ENCODE measurements at regions not wholly inside any gene's neighbourhood (a gene's known extent, or its start where the extent isn't known, plus 50 kb on each side); places are given as distances from the start of the nearest gene placed in this dataset.

DNA sequence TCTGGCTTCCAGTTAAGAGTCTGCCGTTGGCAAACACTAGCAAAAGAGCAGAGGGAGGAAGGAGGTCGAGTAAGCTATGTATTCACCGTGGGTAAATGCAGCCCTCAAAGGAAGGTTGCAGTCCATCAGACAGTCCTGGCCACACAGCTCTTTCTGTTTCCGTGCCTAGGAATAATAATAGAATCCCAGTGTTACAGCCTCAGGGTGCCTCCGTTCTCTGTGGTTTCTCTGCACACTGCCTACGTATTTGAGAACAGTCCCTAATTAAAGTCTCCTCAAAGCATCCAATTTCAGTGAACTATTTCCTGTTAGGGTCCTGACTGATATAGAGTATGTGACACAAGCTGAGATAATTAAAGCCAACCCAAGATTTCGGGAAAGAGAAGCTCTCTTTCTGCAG is 176.7 kb downstream of the GPAM start:
- Histone ChIP-seq H3K4me1 (ENCODE audit: control insufficient read depth in 1 of 2, low read depth in 2 of 2) (no peaks in the 10 kb centered on the region), H3K36me3 (no peaks in the 10 kb centered on the region), H3K27ac (no peak overlapping the region), H3K4me3 (no peak overlapping the region), H3K27me3 (replicated peaks; ENCODE audit: insufficient read depth) (no peaks in the 10 kb centered on the region), H3K9me3 (no peaks in the 10 kb centered on the region)
- DNase-seq (ENCODE audit: low spot score): no peak
- ATAC-seq (ENCODE audit: insufficient number of reproducible peaks, low FRiP score, low read depth): no peak
- TF ChIP-seq, protein P1, sequence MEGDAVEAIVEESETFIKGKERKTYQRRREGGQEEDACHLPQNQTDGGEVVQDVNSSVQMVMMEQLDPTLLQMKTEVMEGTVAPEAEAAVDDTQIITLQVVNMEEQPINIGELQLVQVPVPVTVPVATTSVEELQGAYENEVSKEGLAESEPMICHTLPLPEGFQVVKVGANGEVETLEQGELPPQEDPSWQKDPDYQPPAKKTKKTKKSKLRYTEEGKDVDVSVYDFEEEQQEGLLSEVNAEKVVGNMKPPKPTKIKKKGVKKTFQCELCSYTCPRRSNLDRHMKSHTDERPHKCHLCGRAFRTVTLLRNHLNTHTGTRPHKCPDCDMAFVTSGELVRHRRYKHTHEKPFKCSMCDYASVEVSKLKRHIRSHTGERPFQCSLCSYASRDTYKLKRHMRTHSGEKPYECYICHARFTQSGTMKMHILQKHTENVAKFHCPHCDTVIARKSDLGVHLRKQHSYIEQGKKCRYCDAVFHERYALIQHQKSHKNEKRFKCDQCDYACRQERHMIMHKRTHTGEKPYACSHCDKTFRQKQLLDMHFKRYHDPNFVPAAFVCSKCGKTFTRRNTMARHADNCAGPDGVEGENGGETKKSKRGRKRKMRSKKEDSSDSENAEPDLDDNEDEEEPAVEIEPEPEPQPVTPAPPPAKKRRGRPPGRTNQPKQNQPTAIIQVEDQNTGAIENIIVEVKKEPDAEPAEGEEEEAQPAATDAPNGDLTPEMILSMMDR (IDR thresholded peaks at IDR 0.05): no peak

DNA sequence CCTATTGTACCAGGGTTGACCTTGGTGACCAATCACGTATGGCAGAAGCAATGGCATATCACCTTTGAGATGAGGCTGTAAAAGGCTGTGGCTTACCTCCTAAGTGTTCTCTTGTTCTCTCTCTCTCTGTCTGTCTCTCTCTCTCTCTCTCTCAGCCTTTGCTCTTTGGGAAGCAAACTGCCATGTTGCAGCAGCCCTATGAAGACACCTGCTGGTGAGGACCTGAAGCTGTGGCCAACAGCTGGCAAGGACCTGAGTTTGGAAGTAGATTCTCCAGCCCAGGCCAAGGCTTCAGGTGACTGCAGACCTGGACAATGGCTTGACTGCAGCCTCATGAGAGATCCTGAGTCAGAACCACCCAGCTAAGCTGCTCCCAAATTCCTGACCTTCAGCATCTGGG is 161.4 kb downstream of the GPAM start:
- H3K9me3 ChIP-seq: no peaks in the 10 kb centered on the region
- DNase-seq (ENCODE audit: low spot score): no peak
- no peaks in the 10 kb centered on the region for H3K4me1 ChIP-seq (ENCODE audit: control insufficient read depth in 1 of 2, low read depth in 2 of 2)
- no peaks in the 10 kb centered on the region for H3K36me3 ChIP-seq
- ATAC-seq (ENCODE audit: insufficient number of reproducible peaks, low FRiP score, low read depth): no peak
- no peaks in the 10 kb centered on the region for H3K27me3 ChIP-seq (replicated peaks; ENCODE audit: insufficient read depth)
- TF ChIP-seq, protein P1 (IDR thresholded peaks at IDR 0.05): no peak
- H3K27ac ChIP-seq: no peak overlapping the region
- no peak overlapping the region for H3K4me3 ChIP-seq

DNA sequence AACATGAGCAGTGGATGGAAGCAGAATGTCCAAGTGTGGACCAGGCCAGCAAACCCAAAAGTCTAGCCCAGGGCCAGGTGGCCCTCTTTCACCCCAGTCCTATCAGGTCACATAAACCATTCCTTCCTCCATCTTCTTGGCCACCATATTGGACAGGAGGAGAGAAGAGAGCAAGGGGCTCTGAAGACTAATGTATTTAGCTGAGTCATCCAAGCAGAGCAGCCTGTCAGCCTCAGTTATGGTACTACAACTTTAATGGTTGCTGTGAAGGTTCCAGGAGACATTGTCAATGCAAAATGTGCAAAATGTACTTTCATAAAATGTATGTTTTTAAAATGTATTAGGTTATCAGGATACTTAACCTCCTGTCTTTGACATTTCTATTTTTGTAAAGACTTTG is 159.5 kb downstream of the GPAM start:
- ATAC-seq (ENCODE audit: insufficient number of reproducible peaks, low FRiP score, low read depth): no peak

DNA sequence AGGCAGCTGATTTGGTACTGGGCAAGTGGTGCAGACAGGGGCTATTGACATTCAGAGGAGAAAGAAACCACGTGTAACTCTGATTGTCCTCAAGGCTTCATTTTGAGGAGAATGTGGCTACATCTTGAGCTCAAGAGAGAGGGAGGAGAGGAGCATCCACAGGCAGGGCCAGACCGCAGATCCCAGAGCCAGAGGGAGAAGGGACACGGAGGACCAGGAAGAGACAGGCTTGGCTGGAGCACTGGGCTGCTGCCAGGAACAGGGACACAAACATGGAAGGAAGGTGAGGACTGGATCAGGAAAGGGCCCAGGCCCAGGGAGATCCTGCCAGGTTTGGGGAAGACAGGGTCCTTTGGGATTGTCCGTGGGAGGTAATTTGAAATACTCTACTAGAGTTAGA is 158.3 kb downstream of the GPAM start:
- no peaks in the 10 kb centered on the region for H3K36me3 ChIP-seq
- TF ChIP-seq, protein P1 (IDR thresholded peaks at IDR 0.05): no peak
- H3K4me1 ChIP-seq (ENCODE audit: control insufficient read depth in 1 of 2, low read depth in 2 of 2): no peaks in the 10 kb centered on the region
- no peak overlapping the region for H3K4me3 ChIP-seq
- H3K27ac ChIP-seq: no peak overlapping the region
- peaks cover 2% of the 10 kb centered on the region for H3K9me3 ChIP-seq
- H3K27me3 ChIP-seq (replicated peaks; ENCODE audit: insufficient read depth): no peaks in the 10 kb centered on the region
- ATAC-seq (ENCODE audit: insufficient number of reproducible peaks, low FRiP score, low read depth): no peak
- DNase-seq (ENCODE audit: low spot score): no peak

More for the DNA sequence above, 159.5 kb downstream of the GPAM start:
- no peaks in the 10 kb centered on the region for H3K4me1 ChIP-seq (ENCODE audit: control insufficient read depth in 1 of 2, low read depth in 2 of 2)
- DNase-seq (ENCODE audit: low spot score): no peak
- TF ChIP-seq, protein P1 (IDR thresholded peaks at IDR 0.05): no peak
- H3K27me3 ChIP-seq (replicated peaks; ENCODE audit: insufficient read depth): no peaks in the 10 kb centered on the region
- no peaks in the 10 kb centered on the region for H3K9me3 ChIP-seq
- H3K4me3 ChIP-seq: no peak overlapping the region
- H3K27ac ChIP-seq: no peak overlapping the region
- no peaks in the 10 kb centered on the region for H3K36me3 ChIP-seq

DNA sequence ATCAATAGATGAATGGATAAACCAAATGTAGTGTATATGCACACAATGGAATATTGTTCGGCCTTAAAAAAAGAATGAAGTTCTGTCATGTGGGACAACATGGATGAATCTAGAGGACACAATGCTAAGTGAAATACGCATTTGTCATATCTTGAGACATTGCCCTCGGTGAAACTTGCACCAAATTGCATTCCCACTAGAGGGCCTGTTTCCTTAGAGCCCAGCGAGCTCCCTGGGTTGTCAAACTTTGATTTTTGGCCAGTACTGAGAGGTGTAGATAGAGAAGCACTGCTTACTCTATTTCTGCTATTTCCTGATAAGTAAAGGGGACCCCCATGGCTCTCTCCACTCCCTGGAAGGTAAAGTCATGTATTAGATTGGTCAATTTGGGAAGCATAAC is 157.1 kb downstream of the GPAM start:
- Histone ChIP-seq H3K27me3 (replicated peaks; ENCODE audit: insufficient read depth) (no peaks in the 10 kb centered on the region), H3K4me1 (ENCODE audit: control insufficient read depth in 1 of 2, low read depth in 2 of 2) (no peaks in the 10 kb centered on the region), H3K9me3 (peaks cover 2% of the 10 kb centered on the region), H3K4me3 (no peak overlapping the region), H3K27ac (no peak overlapping the region), H3K36me3 (no peaks in the 10 kb centered on the region)
- ATAC-seq (ENCODE audit: insufficient number of reproducible peaks, low FRiP score, low read depth): no peak
- TF ChIP-seq, protein P1 (IDR thresholded peaks at IDR 0.05): no peak
- DNase-seq (ENCODE audit: low spot score): no peak
